ENCODE measurements at regions not wholly inside any gene's neighbourhood (a gene's known extent, or its start where the extent isn't known, plus 50 kb on each side); places are given as distances from the start of the nearest gene placed in this dataset.

DNA sequence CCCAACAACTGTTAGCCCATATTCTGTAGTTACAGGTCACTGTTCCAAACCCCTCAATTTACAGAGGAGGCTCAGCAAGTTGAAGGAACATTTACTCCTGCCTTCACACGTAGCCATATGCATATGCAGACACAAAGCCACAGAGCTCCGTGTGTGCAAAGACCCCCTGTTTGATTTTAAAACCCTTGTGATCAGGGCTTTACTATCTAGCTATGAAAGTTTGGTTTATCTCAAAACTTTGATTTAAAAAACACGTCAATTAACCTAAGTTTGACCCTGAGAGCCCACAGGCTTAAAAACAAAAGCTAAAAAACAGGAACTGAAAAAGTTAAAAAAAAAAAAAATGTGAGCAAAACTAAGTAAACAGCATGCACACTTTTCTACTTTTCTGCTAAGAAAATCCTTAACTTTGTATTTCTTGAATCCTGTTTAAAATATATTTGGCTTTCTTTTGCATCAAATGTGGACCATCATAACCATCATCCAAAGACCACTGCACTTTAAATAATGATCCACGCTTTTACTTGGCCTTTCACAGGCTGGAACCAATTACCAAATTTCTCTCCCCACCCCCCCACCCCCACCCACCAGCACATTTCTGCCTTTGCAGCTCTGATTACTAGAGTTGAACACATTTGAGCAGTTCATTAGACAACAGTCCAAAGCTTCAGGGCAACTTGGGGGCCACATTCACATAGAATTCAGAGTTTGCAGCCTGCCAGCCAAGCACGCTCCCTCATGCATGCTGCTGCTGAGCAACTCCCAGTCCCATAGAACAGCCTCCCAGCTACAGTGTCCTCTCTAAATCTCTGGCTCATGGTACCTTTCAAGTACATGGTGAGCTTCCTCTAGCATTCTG, 128.8 kb upstream of the MAP3K1 start:
- Mint-ChIP-seq H3K36me3 (ENCODE audit: insufficient read depth) (peaks cover 6% of the 10 kb centered on the region), H3K27me3 (ENCODE audit: low read depth) (no peaks in the 10 kb centered on the region), H3K4me3 (no peak overlapping the region), H3K9me3 (no peaks in the 10 kb centered on the region), H3K4me1 (ENCODE audit: low read depth) (peaks cover 80% of the 10 kb centered on the region)
- ATAC-seq (no peak), DNase-seq (no peak)

DNA sequence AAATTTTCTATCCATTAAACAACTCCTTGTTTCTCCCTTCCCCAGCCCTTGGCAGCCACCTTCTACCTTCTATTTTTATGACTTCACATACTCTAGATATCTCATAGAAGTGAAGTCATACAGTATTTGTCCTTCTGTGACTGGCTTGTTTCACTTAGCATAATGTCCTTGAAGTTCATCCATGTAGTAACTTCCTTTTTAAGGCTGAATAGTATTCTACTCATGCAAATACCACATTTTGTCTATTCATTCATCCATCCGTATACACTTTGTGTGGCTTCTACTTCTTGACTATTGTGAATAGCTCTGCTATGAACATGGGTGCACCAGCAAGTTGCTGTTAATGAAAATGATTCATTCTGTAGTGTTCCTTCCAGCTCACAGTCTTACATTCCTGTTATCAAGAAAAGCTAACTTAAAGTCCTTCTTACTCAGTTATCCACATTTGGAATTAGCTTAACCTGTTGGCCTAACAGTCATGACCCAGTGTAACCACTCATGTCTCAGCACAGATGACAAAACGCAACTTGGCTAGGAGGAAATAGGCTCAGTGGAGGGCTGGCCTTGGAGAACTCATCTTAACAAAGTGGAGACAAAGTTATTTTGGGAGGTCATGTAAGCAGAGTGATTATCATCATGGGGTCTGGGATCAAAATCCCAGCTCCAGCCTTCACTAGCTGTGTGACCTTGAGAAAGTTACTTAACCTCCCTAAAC, 129.7 kb upstream of the MAP3K1 start:
- Mint-ChIP-seq H3K27me3 (ENCODE audit: low read depth) (no peaks in the 10 kb centered on the region), H3K4me1 (ENCODE audit: low read depth) (peaks cover 80% of the 10 kb centered on the region), H3K36me3 (ENCODE audit: insufficient read depth) (peaks cover 6% of the 10 kb centered on the region), H3K9me3 (no peaks in the 10 kb centered on the region), H3K4me3 (no peak overlapping the region)
- DNase-seq (no peak), ATAC-seq (peak in 1 of 2 donors; percentile 36)

DNA sequence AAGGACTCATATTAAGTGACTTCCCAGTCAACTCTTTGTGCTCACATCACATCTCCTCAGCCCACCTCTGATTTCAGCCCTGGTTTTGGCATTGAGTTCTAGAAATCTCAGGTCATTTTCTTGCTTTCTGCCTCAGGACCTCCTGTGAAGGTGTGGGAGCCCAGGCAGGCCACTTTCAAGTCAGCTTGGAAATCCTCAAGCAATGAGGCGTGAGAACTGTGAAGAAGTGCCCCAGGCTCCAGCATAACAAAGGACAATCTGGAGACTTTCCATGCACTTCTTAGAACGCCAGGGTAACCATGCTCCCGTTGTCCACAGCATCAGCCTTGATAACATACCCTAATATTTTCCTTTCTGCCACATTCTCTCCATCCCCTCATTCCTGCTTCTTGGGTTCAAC, 131.2 kb upstream of the MAP3K1 start:
- Mint-ChIP-seq H3K36me3 (ENCODE audit: insufficient read depth) (no peaks in the 10 kb centered on the region), H3K4me3 (no peak overlapping the region), H3K9me3 (no peaks in the 10 kb centered on the region), H3K4me1 (ENCODE audit: low read depth) (peaks cover 73% of the 10 kb centered on the region), H3K27me3 (ENCODE audit: low read depth) (no peaks in the 10 kb centered on the region)
- no peak for ATAC-seq
- DNase-seq = no peak

DNA sequence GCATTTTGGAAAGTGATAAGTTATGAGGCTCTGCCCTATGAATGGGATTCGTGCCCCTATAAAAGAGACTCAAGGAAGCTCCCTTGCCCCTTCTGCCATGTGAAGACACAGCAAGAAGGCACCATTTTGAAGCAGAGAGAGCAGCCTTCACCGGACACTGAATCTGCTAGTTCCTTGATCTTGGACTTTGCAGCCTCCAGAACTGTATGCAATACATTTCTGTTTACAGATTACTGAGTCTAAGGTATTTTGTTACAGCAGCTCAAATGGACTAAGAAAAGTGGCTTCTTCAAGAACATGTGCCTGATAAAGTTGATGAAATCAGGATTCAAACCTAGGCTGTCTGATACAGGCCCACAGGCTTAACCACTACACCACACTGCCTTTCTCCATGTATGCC, 131.6 kb upstream of the MAP3K1 start:
- peaks cover 75% of the 10 kb centered on the region for H3K4me1 Mint-ChIP-seq (ENCODE audit: low read depth)
- ATAC-seq (no peak), DNase-seq (no peak)
- no peak overlapping the region for H3K4me3 Mint-ChIP-seq
- H3K9me3 Mint-ChIP-seq = no peaks in the 10 kb centered on the region
- H3K27me3 Mint-ChIP-seq (ENCODE audit: low read depth) = no peaks in the 10 kb centered on the region
- no peaks in the 10 kb centered on the region for H3K36me3 Mint-ChIP-seq (ENCODE audit: insufficient read depth)

DNA sequence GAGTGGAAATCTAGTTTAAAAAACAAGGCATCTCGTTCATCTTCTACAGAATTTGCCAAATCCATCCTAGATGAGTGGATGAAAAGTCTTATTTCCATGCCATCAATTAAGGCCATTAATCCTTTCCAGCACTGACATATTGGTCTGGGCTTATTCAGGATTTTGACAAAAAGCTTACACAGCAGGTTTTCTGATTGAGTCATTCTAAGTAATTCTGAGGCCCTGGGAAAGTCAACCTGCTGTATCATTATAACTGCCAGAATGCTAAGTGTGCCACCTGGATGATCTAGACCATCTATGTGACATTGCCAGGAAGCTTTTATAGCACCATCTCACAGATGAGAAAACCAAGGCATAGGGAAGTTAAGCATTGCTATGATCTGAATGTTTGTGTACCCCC, 132.1 kb upstream of the MAP3K1 start:
- ATAC-seq (no peak), DNase-seq (no peak)
- Mint-ChIP-seq H3K27me3 (ENCODE audit: low read depth) (no peaks in the 10 kb centered on the region), H3K4me3 (no peak overlapping the region), H3K36me3 (ENCODE audit: insufficient read depth) (no peaks in the 10 kb centered on the region), H3K4me1 (ENCODE audit: low read depth) (peaks cover 73% of the 10 kb centered on the region), H3K9me3 (no peaks in the 10 kb centered on the region)

DNA sequence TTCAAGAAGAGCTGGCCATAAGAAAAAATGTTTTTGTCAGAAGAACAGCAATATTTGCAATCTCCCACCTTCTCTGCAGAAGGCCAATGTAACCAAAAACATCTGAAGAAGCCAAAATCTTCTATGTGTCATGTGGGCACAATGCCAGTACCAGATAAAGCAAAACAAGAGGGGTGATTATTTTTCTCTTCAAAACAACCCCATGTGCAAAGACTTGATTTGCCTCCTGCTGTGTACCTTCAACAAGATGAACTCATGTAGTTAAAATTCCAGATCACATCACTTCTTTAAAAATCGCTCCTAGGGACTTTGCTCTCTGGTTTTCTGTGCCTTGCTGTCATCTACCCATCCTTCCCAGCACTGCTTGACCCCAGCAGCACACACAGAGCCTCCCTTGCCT, 134.0 kb upstream of the MAP3K1 start:
- Mint-ChIP-seq H3K27me3 (ENCODE audit: low read depth) (no peaks in the 10 kb centered on the region), H3K4me3 (no peak overlapping the region), H3K36me3 (ENCODE audit: insufficient read depth) (no peaks in the 10 kb centered on the region), H3K4me1 (ENCODE audit: low read depth) (peaks cover 61% of the 10 kb centered on the region), H3K9me3 (no peaks in the 10 kb centered on the region)
- ATAC-seq (no peak), DNase-seq (no peak)

DNA sequence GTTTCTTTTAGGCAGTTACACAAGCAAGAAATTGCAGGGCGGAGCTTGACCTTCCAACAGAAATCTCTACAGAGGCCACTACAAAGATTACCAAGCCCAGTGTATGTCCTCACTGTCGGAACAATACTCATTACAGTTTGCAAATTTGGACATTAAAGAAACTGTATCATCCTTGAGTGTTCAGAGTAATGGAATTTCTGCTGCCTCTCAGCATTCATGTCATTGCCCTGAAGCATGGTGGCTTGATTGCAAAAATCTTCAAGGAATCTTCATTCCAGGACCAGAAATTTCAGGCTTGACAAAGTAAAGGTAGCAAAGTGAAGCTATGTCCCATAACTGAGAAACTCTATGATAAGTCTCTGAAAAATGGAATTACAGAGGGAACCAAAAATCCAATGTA, 134.6 kb upstream of the MAP3K1 start:
- H3K4me3 Mint-ChIP-seq = no peak overlapping the region
- no peak for ATAC-seq
- no peaks in the 10 kb centered on the region for H3K36me3 Mint-ChIP-seq (ENCODE audit: insufficient read depth)
- peaks cover 56% of the 10 kb centered on the region for H3K4me1 Mint-ChIP-seq (ENCODE audit: low read depth)
- no peak for DNase-seq
- no peaks in the 10 kb centered on the region for H3K27me3 Mint-ChIP-seq (ENCODE audit: low read depth)
- H3K9me3 Mint-ChIP-seq = no peaks in the 10 kb centered on the region

DNA sequence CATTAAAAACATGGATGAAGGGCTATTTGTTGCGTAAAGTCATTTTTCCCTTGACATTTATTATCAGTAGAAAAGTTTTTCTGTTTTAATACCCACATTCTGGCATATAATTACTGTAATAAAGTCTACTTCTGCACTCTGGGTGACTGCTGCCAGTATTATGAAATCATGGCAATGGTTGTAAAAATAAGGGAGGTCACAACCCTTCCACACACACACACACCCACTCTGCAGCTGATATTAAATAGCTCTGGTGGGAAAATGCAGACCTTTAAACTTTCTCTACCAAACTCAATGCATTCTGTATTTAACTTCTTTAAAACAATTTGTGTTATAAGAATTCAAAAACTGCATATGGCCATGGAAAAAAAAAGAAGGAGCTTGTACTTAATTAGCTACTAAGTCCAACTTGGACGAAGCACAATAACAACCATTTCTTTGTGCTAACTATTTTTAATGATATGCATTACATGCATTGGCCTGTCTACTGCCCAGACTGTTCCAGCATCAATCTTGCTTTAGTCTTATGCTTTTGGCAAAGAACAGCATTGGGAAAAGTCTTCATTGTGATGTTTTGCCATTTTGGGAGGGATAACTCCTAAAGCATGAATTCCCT, 137.6 kb upstream of the MAP3K1 start:
- ATAC-seq (no peak), DNase-seq (no peak)
- no peaks in the 10 kb centered on the region for H3K27me3 Mint-ChIP-seq (ENCODE audit: low read depth)
- no peak overlapping the region for H3K4me3 Mint-ChIP-seq
- H3K9me3 Mint-ChIP-seq = no peaks in the 10 kb centered on the region
- no peaks in the 10 kb centered on the region for H3K36me3 Mint-ChIP-seq (ENCODE audit: insufficient read depth)
- peaks cover 39% of the 10 kb centered on the region for H3K4me1 Mint-ChIP-seq (ENCODE audit: low read depth)

DNA sequence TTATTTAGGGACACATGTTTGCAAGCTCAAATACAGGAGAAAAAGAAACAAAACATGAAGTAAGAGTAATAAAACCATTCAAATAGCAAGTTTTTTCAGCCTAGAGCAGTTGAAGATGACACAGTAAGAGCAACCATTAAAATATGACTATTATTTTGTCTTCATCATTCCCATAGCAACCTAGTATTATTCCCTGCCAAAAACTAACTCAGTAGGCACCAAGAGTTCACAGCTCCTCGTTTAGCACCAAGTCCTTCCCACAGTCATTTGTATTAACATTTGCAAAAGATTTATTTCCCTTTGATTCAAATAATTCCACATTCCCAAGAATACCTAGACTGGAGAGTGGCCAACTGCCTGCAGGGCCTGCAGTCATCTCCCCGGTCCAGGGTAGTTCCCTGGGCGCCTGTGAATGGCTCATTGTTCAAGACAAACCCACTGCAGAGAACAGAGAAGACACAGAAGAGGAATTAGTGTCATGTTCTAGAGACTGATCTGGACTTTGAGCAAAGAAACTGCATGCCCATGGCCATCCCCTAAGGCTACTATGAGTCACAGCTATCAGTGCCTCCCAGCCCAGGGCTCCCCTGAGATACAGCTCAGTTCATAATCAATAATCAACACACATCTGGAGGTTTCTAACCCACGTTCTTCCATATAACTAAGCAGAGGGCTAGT, 139.1 kb upstream of the MAP3K1 start:
- no peak for ATAC-seq
- Mint-ChIP-seq H3K9me3 (no peaks in the 10 kb centered on the region), H3K27me3 (ENCODE audit: low read depth) (no peaks in the 10 kb centered on the region), H3K36me3 (ENCODE audit: insufficient read depth) (no peaks in the 10 kb centered on the region), H3K4me1 (ENCODE audit: low read depth) (peaks cover 34% of the 10 kb centered on the region), H3K4me3 (no peak overlapping the region)
- no peak for DNase-seq

DNA sequence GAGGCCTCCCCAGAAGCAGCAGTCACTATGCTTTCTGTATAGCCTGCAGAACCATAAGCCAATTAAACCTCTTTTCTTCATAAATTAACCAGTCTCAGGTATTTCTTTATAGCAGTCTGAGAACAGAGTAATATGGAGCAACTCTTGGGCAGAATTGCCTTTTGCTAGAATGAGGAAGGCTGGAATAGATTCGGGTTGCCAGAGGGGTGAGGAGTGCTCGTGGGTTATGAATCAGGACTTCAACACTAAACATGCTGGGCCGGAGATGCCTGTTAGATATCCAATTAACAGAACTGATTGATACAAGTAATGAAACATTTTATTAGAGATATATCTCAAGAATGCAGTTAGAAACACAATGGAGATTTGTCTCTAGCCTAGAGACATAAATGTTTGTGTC, 140.9 kb upstream of the MAP3K1 start:
- Mint-ChIP-seq H3K4me3 (no peak overlapping the region), H3K36me3 (ENCODE audit: insufficient read depth) (no peaks in the 10 kb centered on the region), H3K4me1 (ENCODE audit: low read depth) (peaks cover 40% of the 10 kb centered on the region), H3K9me3 (peaks cover 3% of the 10 kb centered on the region), H3K27me3 (ENCODE audit: low read depth) (no peaks in the 10 kb centered on the region)
- DNase-seq (no peak), ATAC-seq (no peak)

DNA sequence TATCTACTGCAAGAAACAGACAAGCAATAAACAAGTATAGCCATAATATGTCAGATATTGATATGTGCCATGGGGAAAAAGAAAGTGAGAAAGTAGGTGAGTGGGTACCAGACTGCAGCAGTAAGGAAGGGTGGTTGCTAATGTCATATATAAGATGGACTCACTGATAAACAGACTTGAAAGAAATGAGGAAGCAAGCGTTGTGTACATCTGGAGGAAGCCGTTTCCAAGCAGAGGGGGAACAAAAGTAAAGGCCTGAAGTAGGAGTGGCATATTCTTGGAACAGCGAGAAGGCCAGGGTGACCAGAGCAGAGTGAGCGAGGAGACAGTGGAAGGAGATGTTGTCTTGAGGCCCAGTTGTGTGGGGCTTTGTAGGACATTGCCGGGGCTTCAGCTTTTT, 142.2 kb upstream of the MAP3K1 start:
- ATAC-seq = no peak
- Mint-ChIP-seq H3K27me3 (ENCODE audit: low read depth) (no peaks in the 10 kb centered on the region), H3K9me3 (peaks cover 3% of the 10 kb centered on the region), H3K4me3 (no peak overlapping the region), H3K4me1 (ENCODE audit: low read depth) (peaks cover 42% of the 10 kb centered on the region), H3K36me3 (ENCODE audit: insufficient read depth) (no peaks in the 10 kb centered on the region)
- no peak for DNase-seq

DNA sequence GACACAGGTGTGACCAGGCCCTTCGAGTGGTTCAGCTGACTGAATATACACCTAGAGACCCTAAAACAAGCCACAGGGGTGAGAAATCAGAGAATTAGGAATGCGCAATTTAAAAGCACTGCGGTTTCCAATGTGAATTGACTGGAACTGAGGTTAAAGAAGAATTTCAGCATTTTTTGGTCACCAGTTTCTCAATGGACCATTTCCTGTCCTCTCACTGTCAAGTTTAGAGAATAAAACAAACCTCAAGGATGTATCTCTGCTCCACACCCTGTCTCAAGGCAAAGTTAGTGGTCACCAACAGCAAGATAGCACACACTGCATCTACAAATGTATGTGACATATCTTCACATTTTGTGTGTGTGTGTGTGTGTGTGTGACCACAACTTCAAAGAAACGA, 143.8 kb upstream of the MAP3K1 start:
- H3K4me1 Mint-ChIP-seq (ENCODE audit: low read depth) = peaks cover 44% of the 10 kb centered on the region
- no peak overlapping the region for H3K4me3 Mint-ChIP-seq
- DNase-seq (no peak), ATAC-seq (no peak)
- peaks cover 3% of the 10 kb centered on the region for H3K9me3 Mint-ChIP-seq
- no peaks in the 10 kb centered on the region for H3K36me3 Mint-ChIP-seq (ENCODE audit: insufficient read depth)
- H3K27me3 Mint-ChIP-seq (ENCODE audit: low read depth) = no peaks in the 10 kb centered on the region

DNA sequence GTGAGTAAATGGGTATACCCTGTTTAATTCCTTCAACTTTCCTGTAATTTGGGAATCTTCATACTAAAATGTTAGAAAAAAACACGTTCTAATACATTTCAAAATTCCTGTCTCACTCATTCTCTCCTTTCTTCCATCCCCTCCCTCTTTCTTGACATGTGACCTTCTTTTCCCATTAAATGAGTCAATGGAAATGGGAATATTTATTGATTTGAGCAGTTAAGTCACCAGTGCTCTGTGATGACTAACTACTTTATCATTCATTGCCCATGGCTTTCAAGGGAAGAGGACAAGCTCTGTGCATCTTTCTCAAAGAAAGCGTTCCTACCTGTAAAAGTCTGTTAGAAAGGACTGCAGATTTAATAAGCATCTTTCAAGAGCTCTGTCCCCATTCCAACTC, 144.4 kb upstream of the MAP3K1 start:
- DNase-seq (no peak), ATAC-seq (no peak)
- H3K27me3 Mint-ChIP-seq (ENCODE audit: low read depth) = no peaks in the 10 kb centered on the region
- no peak overlapping the region for H3K4me3 Mint-ChIP-seq
- peaks cover 3% of the 10 kb centered on the region for H3K9me3 Mint-ChIP-seq
- H3K36me3 Mint-ChIP-seq (ENCODE audit: insufficient read depth) = no peaks in the 10 kb centered on the region
- peaks cover 47% of the 10 kb centered on the region for H3K4me1 Mint-ChIP-seq (ENCODE audit: low read depth)

All from activated T-cell treated with anti-CD3 and anti-CD28 coated beads, Interleukin-2, amount 50 U/mL, for 4 hours (primary cell).